G401 (cell line): ENCODE measurements at regions not wholly inside any gene's neighbourhood (a gene's known extent, or its start where the extent isn't known, plus 50 kb on each side); places are given as distances from the start of the nearest gene placed in this dataset.
A peak's percentile ranks its signal among the peaks of the same experiment; 100 is the strongest.

ENCODE experiments used
- DNase-seq: peaks from one replicate; pipeline ENCODE4 v3.0.0-alpha.2; 2015; ENCODE audit warnings: low spot score
- in situ Hi-C: cut with HindIII; loops from 2 replicates; pipeline ENCODE4 v1.10.0; 2016; ENCODE audit warnings: low sequenced_read_pairs, mixed read lengths

DNA sequence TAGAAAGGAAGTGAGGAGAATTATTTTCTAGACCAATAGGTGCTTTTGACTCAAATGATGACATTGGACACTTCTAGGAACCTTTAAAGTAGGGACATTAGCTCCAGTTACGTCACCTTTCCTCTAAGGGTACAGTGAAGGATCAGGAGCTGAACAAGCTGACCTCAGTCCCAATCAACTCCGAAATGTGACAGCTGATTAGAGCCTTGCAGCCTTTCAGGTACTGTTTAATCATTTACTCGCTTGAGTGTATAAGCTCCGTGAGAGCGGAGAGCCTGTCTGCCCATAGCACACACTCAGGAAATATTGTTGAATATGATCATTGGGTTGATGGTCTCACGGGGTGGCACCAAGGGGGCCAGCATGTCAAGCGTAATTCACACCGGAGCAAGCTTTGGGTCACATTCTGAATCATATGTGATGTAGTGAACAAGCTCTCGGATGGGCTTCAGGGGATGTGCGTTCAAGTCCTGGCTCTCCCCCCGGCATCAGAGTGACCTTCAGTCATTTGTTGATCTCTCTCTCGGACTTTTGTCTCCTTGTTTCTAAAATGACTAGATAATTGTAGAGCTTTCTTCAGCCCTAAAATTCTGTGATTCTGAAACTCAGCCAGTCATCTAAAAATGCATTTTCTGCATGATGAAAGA, 141.9 kb downstream of the ZIC5 start:
- in situ Hi-C loops: no loop called here
- no peak for DNase-seq

DNA sequence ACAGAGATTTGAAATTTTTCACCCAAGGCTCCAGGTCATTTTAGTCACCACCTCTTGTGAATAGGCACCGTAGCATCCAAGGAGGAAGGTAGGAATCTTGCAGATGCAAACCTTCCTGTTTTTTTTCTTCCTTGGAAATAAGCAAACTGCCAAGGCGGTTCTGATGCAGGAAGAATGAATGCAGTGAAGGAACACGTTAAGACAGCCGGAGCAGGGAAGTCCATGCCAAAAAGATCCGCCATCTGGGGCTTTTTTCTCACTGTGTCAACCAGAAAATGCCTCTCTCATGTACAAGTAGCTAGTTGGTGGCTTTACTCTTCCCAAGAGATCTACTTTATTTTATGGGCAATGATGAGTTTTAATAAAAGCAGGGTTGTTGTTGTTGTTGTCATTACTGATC, 142.4 kb downstream of the ZIC5 start:
- in situ Hi-C loops: no loop called here
- DNase-seq: peak; percentile 81

DNA sequence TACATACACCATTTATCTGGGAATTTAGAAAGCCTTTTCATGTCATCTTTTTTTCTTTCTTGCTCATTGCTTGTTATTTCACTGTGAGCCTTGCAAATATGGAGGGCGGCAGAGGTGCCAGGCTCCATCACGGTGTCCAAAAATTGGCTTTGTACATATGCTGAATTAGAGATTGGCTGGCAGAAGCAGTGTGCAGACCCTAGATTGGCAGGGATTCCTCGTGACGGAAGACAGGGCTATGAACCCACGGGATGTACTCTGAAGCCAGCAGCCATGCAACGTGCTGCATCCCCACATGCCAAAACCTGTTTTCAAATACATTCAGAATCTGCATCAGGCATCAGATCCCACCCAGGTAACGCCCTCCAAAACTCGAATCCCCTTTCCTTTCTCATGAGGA, 142.8 kb downstream of the ZIC5 start:
- in situ Hi-C loops: no loop called here
- DNase-seq: no peak

DNA sequence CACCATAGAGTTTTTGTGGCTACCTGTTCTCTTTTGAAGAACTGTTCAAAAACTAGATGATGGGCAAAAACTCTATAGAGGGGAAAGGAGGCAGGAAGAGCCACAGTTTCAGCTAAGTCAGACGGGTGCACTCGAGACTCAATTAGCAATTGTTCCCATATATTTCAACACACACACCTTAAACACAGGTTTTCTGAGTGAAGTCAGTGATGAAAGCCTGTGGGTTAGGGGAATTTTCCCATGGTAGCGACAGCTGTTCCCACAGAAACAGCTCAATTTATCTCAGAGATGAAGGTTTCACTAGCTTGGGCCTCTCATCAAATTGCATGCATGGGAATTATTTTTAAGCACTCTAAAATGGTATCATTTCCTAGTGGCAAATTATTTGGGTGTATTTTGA, 143.4 kb downstream of the ZIC5 start:
- in situ Hi-C loops: no loop called here
- no peak for DNase-seq

DNA sequence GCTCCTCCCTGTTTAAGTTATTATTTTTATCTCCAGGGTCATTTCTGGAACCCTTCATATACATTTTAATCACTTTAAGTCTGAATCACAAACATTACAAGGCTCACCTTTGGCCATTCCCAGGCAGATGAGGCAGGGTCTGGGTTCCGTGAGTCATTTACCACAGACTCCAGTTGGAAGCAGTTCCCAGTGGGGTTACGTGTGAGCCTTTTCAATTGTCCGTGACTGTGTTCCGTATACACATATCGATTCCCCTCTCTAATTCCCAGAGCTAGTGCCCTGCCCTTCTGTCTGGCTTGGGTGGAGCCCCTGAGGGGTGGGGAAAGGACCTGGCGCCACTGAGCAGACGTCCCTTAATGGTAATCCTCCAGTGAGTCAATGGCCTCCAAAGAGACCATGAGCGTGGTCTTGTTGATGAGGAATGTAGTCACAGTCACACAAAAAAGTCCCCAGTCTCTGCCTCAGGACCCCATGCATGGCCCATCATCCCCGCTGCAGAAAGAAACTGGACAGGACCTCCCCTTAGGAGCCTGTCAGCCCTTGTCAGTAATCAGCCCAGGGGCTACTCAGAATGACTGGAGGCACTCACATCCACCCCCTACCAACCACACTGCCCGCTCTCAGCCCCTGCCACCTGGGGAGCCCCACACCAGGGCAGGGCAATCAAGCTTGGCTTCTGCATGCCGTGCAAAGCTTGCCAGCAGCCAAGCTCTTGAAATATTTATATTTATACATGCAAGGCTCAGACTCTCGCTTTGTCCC, 144.4 kb downstream of the ZIC5 start:
- DNase-seq: no peak
- in situ Hi-C loops: no loop called here

DNA sequence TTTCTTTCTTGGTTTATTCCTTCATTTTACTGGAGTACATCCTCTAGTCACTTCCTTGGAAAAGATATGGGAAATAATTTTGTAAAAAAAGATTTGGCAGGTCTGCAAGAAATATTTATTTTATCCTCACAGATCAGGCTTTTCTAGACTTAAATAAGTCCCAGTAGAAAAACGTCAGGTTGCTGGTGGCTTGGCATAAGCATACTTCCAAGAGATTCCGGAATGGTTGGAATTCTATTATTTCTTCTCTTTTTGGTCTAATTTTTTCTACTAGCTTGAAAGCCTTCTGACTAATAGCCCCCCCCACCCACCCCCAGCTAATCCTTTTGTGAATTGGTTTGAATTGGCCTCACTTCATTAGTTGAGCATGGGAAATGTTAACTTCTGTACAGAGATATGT, 147.6 kb downstream of the ZIC5 start:
- no peak for DNase-seq
- in situ Hi-C loops: no loop called here

DNA sequence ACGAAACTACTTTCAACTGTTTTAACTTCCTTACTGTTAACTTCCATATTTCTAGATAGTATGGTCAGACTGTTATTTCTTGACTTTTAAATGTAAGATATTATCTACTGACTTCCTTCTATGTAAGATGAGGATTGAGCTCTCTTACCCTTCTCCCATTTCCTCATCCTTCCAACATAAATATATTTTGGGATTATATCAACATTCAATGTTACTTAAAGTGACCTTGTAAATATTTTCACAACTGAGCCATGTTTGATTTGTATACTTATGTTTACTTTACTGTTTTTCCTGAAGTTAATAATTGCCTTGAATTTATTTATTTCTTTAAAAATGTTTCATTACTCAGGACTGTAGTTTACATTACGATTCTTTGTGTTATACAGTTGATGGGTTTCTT, 148.7 kb downstream of the ZIC5 start:
- in situ Hi-C loops: no loop called here
- no peak for DNase-seq

DNA sequence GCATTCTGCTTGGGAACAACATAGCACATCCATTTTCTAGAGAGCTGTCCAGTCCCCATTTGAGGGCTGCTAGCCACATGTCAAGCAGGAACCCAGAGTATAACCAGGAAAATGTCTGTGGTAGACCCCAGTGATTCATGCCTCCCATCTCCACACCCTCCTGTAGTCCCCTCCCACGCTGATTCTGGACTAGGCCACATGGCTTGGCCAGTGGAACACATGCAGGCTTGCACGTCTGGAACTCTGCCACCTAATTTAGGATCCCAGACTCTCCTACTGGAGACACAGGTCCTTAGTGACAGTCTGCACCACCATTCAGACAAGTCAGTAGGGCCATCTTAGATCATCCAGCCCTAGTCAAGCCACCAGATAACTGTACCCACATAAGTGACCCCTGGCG, 149.8 kb downstream of the ZIC5 start:
- in situ Hi-C loops: no loop called here
- peak; percentile 70 for DNase-seq

DNA sequence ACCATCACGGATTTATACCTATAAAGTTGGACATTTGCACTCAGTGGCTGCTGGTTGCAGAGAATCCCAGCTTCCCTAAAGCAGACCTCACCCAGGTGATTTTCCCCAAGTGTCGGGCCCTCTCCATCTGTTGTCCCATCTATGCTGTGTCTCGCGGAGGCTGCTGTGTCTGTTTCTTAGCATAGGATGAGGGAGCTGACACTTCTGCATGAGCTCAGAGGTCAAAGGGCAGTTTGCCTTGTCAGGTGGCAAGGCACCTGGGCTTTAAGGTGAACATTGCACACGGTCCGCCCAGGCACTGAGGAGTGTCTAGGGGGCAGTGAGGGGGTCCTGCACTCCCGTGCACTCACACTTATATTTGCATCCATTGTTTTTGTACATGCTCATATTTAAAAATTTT, 151.6 kb downstream of the ZIC5 start:
- in situ Hi-C loops: no loop called here
- no peak for DNase-seq

DNA sequence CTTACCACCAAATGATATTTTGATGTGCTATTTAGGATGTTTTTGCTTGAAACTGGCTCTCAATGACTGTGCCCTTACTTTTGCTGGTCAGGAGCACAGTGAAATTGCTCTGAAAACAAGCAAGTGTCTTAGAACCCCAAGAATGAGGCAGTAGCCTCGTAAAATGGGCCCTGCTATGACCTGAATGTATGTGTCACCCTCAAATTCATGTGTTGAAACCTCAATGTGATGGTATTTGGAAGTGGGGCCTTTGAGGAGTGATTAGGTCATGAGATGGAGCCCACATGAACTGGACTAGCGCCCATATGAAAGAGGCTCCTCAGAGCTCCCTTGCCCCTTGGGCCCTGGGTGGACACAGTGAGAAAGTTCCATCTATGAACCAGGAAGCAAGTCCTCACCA, 155.2 kb downstream of the ZIC5 start:
- in situ Hi-C loops: no loop called here
- DNase-seq: no peak

DNA sequence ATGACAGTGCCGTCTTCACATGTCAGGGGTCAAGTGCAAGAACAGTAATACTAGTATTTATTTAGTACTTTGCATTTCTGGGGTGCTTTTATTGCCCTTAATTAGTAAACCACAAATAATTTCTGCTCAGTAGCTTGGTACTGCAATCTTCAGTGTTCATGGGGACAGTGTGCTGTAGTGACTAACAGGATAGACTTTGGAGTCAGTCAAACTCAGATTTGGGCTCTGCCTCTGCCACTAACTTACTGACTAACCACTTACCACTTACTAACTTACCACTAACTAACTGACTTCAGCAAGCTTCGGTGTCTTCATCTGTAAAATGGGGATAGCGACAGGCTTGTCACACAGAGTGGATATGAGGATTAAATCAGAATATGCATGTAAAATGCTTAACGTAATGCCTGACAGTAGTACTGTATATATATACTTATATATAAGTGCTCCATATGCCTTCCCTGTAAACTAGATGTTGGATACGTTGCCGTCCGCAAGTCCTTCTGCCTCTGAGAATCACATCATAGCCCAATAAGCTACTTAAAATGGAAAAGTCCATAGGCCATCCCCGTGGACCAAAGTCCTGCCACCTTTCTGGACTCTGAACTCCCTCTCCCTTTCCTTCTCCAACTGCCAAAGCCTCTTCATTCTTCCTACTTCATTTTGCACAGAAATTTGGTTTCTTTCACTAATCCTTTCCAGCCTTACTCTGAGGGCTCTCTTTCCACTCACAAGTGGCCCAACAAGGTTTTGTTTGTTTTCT, 158.1 kb downstream of the ZIC5 start:
- DNase-seq: no peak
- in situ Hi-C loops: no loop called here

DNA sequence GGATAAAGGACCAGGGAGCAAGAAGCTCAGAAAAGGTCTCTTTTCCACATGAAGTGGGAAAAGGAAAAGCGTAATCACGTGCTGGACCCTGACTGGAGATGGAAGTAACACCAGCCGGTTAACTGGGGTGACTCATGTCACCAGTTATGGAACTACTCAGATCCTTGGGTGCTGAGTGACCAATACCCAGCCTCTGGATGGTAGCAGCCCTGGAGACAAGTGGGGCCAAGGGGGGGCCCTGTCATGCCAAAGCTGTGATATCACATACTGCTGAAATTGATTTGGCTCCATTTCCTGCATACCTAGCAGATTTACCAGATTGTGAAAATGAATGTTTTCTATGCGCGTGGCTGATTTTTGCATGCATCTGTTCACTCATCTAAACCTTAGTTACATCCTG, 158.9 kb downstream of the ZIC5 start:
- in situ Hi-C loops: no loop called here
- DNase-seq: peak; percentile 64

DNA sequence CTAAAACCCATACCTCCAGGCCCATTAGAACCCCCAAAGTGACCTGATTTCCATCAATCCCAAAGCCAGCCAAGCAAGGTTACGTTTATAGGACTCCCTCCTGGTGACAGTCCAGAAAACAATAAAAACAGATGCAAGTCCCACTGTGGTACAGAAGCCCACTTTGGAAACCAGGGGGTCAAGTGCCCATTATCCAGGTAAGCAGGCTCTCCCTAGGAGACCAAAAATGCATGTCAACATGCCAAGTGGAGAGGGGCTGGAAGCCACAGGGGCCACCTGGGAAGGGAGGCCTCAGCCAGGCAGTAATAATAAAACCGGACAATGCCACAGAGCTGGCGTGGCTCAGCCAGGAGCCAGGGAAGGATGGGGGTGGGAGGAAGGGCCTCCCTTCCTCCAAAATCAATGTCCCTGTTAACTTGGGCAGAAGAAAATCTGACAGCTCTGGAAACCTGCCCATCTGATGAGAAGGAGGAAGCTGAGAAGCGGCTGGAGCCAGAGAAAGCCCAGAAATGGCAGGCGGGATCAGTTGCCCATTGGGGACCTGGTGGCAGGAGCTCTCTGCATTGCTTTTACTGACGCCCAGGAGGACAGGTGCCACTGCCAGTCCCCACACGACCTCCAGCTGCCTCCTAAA, 160.4 kb downstream of the ZIC5 start:
- peak; percentile 96 for DNase-seq
- in situ Hi-C loops: no loop called here

DNA sequence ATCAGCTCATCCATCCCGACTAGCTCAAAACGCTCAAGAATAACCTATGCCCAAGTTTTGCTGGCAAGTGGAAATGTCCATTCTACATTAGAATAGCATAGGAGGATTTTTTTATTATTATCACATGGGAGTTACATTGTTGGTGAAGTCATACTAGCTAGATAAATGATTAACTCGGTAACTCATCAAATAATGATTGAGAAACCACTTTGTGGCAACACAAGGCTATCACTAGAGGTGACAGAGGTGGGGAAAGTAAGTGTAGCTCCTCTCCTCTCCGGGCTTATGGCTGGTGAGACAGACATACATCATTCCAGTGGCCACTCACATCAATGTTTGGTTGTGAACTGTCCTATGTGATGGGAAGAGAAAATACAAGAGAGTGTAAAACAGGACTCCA, 161.6 kb downstream of the ZIC5 start:
- DNase-seq: no peak
- in situ Hi-C loops: no loop called here

DNA sequence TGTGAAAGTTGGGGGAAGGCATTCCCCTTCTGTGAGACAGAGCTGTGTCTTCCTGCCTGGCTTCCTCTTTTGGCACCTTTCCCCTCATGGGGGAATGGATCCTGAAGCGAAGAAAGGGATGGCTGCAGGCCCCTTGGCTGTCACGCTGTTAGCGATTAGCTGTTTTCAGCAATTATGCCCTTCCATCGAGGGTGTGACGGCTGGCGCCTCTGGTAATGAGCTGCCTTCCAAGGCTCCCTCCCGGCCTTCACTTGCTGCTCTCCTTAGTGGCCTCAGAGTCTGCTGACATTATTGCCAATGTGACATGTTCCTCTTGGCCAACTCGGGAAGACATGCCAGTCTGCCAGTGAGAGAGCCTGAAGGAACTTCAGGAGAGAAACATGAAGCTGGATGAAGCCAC, 162.1 kb downstream of the ZIC5 start:
- DNase-seq: no peak
- in situ Hi-C loops: no loop called here

DNA sequence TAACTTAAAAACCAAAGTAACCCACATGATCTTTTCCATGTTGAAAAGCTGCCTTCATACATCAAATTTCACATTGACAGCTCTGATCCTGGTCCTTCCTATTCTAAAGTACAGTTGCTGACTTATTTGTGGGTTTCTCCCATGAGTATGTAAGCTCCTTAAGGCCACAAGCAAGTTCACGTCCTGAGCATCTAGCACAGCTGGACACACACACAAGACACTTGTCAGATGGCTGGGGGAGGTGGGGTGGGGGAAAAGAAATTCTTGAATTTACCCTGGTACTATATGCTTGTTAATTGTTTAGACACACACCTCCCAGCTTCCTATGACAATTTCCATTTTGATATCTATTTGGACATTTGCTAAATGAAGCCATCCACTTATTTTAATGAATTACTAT, 162.8 kb downstream of the ZIC5 start:
- DNase-seq: no peak
- in situ Hi-C loops: no loop called here

DNA sequence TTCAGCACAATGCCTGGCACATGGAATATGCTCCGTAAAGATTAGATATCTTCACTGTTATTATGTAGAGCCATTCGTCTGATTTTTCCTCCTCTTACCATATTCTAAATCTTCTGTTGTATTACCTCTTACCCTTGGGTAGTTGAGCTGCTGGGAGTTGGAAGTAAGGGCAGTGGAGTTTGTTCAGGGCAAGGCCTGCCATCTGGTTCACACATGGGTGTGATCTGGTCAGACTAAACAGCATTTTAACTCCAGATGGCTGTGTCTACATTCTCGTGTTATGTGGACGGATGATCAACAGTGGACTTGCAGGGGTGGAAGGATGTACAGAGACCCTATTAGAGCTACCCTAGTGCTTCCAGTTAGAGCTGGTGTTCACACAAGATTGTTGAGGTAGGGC, 164.9 kb downstream of the ZIC5 start:
- peak; percentile 72 for DNase-seq
- in situ Hi-C loops: no loop called here

DNA sequence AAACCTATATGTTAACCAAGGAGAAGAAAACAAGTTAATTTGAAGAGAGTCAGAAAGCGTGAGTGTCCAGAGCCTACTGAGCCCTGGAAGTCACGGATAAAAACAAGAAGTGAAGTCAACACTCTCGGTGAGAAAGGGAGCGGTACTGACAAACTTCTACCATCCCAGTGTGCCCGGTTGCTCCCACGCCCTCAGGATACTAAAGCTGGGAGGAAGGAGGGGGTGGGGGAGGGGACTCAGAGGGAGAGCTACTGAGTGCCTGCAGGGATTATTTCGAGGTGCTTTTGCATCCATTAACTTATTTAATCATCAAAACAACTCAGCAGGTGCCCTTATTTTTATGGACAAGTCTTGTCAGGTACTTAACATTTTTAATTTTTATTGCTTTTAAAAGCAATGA, 166.2 kb downstream of the ZIC5 start:
- in situ Hi-C loops: no loop called here
- DNase-seq: no peak

DNA sequence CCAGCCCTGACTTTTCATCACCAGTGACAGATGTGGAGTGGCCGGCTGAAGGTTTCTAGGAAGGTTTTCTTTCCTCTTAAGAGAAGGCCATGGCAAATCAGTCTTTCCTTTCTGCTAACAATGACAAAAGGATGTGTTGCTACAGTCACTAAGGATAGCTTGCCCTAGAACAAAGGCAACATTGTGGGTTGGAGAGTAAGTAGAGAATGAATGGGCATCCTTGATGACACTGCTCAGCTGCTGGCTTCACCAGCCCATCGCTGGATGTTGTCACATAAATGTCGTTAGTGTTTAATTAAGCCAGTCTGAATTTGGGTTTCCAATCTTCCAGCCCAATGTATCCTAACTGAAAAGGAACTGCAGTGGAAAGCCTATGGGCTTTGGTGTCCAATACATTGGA, 168.4 kb downstream of the ZIC5 start:
- in situ Hi-C loops: no loop called here
- DNase-seq: no peak

DNA sequence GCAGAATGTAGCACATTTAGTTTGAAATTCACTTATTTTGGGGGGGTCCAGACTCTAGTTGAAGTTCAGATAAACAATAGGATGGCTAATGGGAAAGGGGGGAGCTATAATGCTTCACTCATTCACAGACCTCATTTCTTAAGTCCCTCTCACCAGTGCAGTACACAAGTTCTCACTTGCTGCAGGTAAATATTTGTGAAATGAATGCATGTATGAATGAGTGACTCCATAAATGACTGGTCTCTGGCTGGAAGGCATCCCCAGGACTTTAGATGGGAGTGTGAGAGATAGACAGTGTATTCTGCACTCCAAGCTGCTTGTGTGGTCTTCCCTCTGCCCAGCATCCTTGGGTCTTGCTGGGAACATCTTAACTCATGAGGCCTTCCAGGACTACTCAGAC, 169.2 kb downstream of the ZIC5 start:
- no peak for DNase-seq
- in situ Hi-C loops: no loop called here
